OCI-LY7 (cell line): ENCODE measurements at regions not wholly inside any gene's neighbourhood (a gene's known extent, or its start where the extent isn't known, plus 50 kb on each side); places are given as distances from the start of the nearest gene placed in this dataset.

Source experiments
- EZH2phosphoT487 ChIP-seq: fragments of 200-600 bp; sonication (generic); IDR thresholded peaks from 2 replicates; pipeline ENCODE4 v1.6.1; 2018; ENCODE audit warnings: low read depth, borderline replicate concordance, mild to moderate bottlenecking, mixed run types, antibody characterized with exemption, low read length, moderate library complexity, mixed read lengths
- TF ChIP-seq, protein P1 (sequence below): fragments of 200-600 bp; sonication (generic); conservative IDR thresholded peaks from 2 replicates; pipeline ENCODE4 v1.5.1; 2014; ENCODE audit warnings: mild to moderate bottlenecking, antibody characterized with exemption, low read length, moderate library complexity, mixed read lengths

DNA sequence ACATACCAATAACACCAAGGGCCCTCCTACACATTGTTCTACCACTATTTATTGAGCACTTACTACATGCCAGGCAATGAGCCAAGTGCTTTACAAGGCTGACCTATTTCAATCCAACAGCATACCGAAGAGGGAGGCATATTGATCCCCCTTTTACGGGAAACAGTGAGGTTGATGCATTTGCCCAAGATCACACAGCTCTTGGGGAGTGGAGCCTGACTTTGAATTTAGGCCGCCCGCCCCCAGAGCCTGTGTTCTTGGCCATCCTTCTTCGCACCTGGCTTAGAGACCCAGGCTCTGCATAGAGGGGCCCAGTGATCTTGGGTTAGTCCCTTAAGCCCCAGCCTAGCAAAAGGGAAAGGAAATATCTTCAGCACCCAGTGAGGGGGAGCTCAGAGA lies 158.1 kb upstream of the IER5L start:
- TF ChIP-seq, protein P1, sequence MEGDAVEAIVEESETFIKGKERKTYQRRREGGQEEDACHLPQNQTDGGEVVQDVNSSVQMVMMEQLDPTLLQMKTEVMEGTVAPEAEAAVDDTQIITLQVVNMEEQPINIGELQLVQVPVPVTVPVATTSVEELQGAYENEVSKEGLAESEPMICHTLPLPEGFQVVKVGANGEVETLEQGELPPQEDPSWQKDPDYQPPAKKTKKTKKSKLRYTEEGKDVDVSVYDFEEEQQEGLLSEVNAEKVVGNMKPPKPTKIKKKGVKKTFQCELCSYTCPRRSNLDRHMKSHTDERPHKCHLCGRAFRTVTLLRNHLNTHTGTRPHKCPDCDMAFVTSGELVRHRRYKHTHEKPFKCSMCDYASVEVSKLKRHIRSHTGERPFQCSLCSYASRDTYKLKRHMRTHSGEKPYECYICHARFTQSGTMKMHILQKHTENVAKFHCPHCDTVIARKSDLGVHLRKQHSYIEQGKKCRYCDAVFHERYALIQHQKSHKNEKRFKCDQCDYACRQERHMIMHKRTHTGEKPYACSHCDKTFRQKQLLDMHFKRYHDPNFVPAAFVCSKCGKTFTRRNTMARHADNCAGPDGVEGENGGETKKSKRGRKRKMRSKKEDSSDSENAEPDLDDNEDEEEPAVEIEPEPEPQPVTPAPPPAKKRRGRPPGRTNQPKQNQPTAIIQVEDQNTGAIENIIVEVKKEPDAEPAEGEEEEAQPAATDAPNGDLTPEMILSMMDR = no peak
- TF ChIP-seq EZH2phosphoT487 = no peak
